Lower leg skin (tissue), 3 donors: ENCODE measurements at regions not wholly inside any gene's neighbourhood (a gene's known extent, or its start where the extent isn't known, plus 50 kb on each side); places are given as distances from the start of the nearest gene placed in this dataset.

ENCODE experiments used
- CTCF ChIP-seq, 3 donors: fragments of 450-650 bp; IDR thresholded peaks; one replicate each; pipeline ENCODE4 v1.5.1; 2016; ENCODE audit warnings: antibody characterized with exemption in 3 of 3, mild to moderate bottlenecking in 3 of 3, moderate library complexity in 2 of 3
- POLR2A ChIP-seq, 2 donors: fragments of 450-650 bp; IDR thresholded peaks; one replicate each; pipeline ENCODE4 v1.6.1; 2016 to 2017; ENCODE audit warnings: antibody characterized with exemption in 2 of 2, mild to moderate bottlenecking in 1 of 2, moderate library complexity in 1 of 2

GRCh38 chr4:187569871-187570270 lies 425.7 kb upstream of the ZFP42 start:
- TF ChIP-seq CTCF (IDR thresholded peaks at IDR 0.05) (no peak), POLR2A (IDR thresholded peaks at IDR 0.05) (no peak)
